ENCODE measurements at regions not wholly inside any gene's neighbourhood (a gene's known extent, or its start where the extent isn't known, plus 50 kb on each side); places are given as distances from the start of the nearest gene placed in this dataset.
"Not testable (repeated sequence)": the region's sequence is repeated elsewhere in the genome, so short reads cannot be mapped to it uniquely, and the experiment has no call there.

DNA sequence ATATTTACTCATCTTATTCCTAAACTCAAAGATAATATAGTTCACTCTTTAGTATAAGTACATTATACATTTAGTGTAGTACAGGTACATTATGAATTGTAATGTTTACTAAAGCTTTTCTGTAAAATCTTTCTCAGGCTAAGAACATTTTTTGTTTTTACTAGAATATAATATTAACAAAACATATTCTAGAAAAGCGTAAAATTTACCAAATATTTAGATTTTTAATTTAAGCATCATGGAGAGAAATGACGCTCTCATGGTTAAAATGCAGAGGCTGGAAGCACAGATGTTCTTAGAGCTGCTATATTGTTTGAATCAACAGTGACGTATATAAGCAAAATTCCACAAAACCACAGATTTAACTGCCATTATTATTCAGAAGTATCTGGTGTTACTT lies 54.7 kb upstream of the NBPF15 start:
- not testable (repeated sequence) for DNase-seq (ENCODE audit: low read depth, low spot score)

DNA sequence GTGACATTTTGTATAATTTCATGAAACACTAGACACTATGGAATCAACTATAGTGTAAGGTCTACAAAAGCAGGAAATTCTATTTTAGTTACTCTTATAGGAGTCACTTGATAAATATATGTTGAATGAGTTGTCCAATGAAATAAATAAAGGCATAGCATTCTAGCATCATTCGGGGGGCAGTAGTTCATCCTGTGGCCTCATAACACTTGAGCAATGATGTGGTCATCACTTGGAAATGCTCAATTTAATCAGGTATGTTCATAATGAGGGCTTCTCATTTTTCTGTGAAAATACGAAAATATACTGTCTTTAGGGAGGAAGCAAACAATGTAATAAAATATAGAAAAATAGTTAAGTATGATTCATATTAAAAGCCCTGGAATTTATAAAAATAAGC lies 55.4 kb upstream of the NBPF15 start:
- DNase-seq (ENCODE audit: low read depth, low spot score): not testable (repeated sequence)

DNA sequence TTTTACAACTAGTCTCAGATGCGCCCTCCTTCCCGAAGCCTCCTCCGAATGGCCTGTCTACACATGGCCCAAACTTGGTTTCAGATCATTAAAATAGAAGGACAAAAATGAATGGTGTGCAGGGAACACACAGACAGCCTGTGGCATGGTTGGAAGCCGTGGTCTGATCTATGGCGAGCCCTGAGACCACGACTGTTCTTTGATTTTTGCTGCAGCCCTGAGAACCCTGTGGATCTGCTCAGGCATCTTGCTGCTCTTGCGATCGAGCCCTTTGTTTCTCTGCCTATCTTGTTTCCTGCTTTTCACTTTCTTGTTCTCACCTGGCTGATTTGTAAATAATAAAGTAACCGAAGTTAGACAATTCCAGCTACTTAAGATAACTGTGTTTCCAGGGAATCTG lies 57.0 kb upstream of the NBPF15 start:
- not testable (repeated sequence) for DNase-seq (ENCODE audit: low read depth, low spot score)

DNA sequence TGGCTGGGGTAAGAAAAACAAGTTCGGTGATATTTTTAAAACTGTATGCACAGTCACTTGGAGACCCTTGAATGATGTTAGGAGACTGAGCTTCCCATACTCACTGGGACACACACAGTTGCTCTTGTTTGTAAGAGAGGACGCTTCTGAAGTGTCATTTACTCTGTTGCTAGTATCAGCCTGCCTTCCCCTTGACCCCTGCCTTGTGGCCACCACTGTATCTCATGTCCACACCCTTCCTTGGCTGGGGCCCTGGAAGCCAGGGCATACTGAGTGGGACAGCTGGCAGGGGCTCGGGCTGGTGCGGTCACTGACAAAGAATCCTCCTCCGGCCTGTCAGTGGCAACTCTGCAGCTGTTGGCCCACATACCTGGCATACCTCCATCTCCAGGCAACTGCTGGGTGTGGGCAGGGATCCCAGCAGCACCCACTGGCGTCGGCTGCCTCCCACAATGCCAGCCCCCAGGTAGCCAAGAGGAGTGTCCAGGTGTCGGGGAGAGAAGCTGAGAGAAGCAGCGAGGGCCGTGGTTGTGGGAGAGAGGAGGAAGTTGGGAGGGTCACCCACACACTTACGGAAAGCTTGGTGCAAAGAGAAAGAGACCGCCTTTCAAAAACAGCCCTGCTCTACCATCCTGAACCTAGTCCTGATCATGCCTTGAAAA lies 58.2 kb upstream of the NBPF15 start:
- DNase-seq (ENCODE audit: low read depth, low spot score): not testable (repeated sequence)

DNA sequence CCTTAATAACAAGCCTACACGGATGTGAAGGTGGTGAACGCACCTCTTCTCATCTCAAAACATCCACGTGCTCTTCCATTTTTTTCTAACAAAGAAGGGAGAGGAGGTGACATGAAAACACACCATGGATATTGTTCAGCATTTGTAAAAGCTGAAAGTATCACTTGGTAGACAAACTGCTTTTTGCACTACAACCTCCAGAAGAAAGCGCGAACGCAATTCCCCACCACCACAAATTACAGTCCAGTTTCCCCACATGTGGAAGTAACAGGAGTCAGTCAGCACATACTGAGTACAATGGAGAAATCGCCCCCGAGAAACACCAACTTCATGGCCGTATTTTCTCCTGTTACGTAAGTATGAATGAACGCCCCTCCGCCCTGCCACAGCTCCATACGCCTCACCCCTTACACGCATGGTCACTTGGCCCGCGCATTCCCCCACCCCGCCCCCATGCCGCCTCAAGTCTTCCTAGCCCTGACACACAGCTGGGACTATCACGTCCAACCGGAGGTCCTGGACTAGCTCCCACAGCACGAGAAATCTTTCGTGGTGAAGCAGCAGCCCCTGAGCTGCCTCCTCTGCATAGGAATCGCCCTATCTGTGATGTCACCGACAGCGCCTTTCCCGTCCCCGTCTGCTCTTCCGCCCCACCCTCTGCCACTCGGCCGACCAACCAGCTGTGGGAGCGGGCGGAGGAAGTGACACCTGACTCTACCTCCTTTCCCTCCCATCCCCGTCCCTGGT lies 62.4 kb upstream of the NBPF15 start:
- peak; percentile 45 for DNase-seq (ENCODE audit: low read depth, low spot score)

DNA sequence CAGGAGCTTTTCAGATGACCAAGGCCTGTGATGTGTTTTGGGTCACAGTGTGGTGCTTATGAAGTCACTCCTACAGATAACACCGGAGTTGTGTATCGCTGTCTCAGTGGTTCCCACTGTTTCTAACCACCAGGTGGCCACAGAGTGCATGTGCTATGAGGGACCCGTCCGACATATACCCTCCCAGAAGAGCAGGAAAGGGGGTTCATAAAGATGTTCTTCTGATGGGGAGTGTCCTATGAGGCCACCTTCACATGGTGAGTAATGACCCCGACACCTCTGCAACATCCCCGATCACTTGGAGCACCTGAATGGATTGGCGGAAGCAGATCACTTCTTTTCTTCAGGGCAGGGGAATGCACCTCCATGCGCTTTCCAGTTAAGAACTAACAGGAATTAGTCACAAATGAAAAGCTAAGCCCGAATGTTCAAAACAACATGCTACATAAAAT lies 60.5 kb upstream of the PPIAL4F start:
- DNase-seq (ENCODE audit: low read depth, low spot score): not testable (repeated sequence)

DNA sequence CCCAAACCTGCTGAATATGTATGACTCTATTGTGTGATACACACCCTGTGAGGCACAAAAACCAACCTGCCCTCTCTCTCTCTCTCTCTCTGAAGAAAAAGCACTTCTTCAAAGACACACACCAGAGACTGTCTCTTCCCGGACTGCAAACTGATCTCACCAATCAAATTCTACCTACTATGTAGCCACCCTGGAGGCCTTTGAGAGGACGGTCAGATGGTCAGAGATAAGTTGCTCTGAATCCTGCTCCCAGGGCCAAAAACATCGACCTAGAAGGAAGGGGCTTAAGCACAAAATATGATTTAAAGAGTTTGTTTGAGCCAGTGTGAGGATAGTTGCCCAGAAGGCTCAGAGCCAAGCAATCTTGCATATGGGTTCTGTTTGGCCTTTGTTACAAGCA lies 59.2 kb upstream of the PPIAL4F start:
- not testable (repeated sequence) for DNase-seq (ENCODE audit: low read depth, low spot score)

DNA sequence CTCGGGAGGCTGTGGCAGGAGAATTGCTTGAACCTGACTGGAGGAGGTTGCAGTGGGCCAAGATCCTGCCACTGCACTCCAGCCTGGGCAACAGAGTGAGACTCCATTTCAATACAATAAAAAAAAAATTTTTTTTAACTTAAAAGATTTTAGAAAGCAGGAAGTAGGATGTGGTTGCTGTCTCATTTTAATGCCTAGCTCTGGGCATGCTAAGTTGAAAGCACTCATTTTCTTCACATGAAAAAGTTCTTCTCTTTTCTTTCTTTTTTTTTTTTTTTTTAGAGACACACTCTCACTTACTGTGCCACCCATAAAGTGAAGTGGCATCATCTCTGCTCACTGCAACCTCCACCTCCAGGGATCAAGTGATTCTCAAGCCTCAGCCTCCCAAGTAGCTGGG lies 58.4 kb upstream of the PPIAL4F start:
- not testable (repeated sequence) for DNase-seq (ENCODE audit: low read depth, low spot score)

DNA sequence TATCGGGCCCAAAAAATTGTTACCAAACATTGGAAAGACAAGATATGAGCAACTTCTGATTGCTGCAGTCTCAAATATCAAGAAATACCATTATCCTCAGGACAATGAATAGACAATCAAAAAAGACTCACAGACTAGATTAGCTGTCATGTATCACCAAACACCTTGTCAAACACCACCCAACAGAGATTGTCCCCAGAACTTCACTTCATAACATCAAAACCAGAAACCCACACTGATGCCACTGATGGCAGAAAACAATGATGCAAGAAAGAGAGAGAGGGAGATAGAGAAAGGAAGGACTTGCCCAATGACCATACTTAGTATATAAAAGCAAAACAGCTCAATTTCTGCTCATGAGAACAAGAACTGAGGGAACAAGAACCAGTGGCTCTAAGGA lies 56.0 kb upstream of the PPIAL4F start:
- DNase-seq (ENCODE audit: low read depth, low spot score): not testable (repeated sequence)

DNA sequence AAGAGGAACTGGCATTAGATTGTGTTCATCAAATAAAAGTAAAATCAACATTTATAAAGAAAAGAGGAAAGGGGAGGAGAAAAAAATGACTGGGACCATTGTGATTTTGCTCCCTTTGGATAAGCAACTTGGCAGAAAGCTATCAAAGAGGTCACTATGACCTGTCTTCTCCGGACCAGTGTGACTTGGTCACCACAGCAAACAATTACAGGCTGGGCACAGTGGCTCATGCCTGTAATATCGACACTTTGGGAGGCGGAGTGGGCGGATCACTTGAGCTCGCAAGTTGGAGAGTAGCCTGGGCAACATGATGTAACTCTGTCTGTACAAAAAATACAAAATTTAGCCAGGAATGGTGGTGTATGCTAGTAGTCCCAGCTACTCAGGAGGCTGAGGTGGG lies 55.5 kb upstream of the PPIAL4F start:
- not testable (repeated sequence) for DNase-seq (ENCODE audit: low read depth, low spot score)

DNA sequence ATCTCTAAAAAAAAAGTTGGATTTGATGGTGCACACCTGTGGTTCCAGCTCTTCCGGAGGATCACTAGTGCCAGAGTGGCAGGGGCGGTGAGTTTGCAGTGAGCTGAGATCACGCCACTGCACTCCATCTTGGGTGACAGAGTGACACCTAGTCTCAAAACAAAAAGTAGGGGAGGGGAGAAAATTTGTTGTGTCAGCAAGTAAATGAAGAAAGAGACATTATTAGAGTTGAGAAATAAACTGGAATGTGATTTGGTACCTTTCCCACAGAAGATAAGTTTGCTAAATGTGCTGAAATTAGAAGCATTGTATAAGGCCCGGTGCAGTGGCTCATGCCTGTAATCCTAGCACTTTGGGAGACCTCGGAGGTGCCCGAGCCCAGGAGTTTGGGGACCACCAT lies 54.0 kb upstream of the PPIAL4F start:
- DNase-seq (ENCODE audit: low read depth, low spot score): not testable (repeated sequence)

DNA sequence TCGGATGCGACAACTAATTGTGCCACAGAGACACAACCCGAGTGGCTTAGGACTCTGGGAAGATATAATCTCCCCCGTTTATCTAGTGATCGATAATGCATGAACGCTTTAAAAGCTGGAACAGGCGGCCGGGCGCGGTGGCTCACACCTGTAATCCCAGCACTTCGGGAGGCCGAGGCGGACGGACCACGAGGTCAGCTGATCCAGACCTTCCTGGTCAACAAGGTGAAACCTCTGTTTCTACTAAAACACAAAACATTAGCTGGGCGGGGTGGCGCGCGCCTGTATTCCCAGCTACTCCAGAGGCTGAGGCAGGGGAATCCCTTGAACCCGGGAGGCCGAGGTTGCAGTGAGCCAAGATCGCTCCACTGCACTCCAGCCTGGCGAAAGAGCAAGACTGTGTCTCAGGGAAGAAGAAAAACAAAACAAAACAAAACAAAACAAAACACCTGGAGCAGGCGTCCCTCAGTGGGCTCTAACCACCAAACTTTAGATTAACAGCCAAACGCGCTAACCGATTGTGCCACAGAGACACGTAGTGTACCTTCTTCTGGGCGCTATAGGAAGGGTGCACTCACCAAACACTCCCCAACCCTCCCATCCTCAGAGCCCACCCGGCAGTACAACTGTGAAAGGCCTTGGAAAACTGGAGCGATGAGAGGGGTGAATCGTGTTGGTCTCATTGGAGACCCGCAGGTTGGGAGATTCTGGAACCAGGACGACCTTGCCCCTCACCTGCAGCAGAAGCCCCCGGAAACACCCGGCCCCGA lies 53.3 kb upstream of the PPIAL4F start:
- DNase-seq (ENCODE audit: low read depth, low spot score): not testable (repeated sequence)

Data from iPS DF 19.7 (cell line).